Jurkat, Clone E6-1 (cell line): ENCODE measurements at regions not wholly inside any gene's neighbourhood (a gene's known extent, or its start where the extent isn't known, plus 50 kb on each side); places are given as distances from the start of the nearest gene placed in this dataset.
"Not testable (repeated sequence)": the region's sequence is repeated elsewhere in the genome, so short reads cannot be mapped to it uniquely, and the experiment has no call there.

Source experiments
- DNase-seq: peaks from one replicate; pipeline ENCODE4 v3.0.0-alpha.2; 2011; ENCODE audit warnings: low read depth, low spot score
- H3K4me3 ChIP-seq: 2 replicates; pipeline ENCODE4 v1.5.1; 2011; ENCODE audit warnings: mild to moderate bottlenecking, low read length, control low read depth, moderate library complexity

GRCh38 chr7:50858528-50859245 is 76.0 kb upstream of the GRB10 start:
- DNase-seq = no peak
- no peak overlapping the region for H3K4me3 ChIP-seq

- DNase-seq = no peak
Measured at GRCh38 chr7:50857804-50858489, 75.3 kb upstream of the GRB10 start.

GRCh38 chr7:50856806-50857205 is 74.1 kb upstream of the GRB10 start:
- H3K4me3 ChIP-seq = no peak overlapping the region

More at GRCh38 chr7:50857804-50858489, 75.3 kb upstream of the GRB10 start:
- no peak overlapping the region for H3K4me3 ChIP-seq

GRCh38 chr7:50856231-50856630 is 73.5 kb upstream of the GRB10 start:
- DNase-seq = no peak

More at GRCh38 chr7:50856806-50857205, 74.1 kb upstream of the GRB10 start:
- no peak for DNase-seq

GRCh38 chr7:50855526-50855925 is 72.8 kb upstream of the GRB10 start:
- DNase-seq = no peak
- no peak overlapping the region for H3K4me3 ChIP-seq

More at GRCh38 chr7:50856231-50856630, 73.5 kb upstream of the GRB10 start:
- no peak overlapping the region for H3K4me3 ChIP-seq

GRCh38 chr7:50854831-50855230 is 72.1 kb upstream of the GRB10 start:
- H3K4me3 ChIP-seq = no peak overlapping the region
- DNase-seq = no peak

- H3K4me3 ChIP-seq = no peak overlapping the region
- DNase-seq = no peak
Measured at GRCh38 chr7:50854247-50854646, 71.6 kb upstream of the GRB10 start.

GRCh38 chr7:50853311-50853710 is 70.6 kb upstream of the GRB10 start:
- no peak for DNase-seq

GRCh38 chr7:50852901-50853300 is 70.2 kb upstream of the GRB10 start:
- DNase-seq = no peak

More at GRCh38 chr7:50853311-50853710, 70.6 kb upstream of the GRB10 start:
- no peak overlapping the region for H3K4me3 ChIP-seq

GRCh38 chr7:50851891-50852290 is 69.2 kb upstream of the GRB10 start:
- no peak for DNase-seq
- H3K4me3 ChIP-seq = no peak overlapping the region

More at GRCh38 chr7:50852901-50853300, 70.2 kb upstream of the GRB10 start:
- no peak overlapping the region for H3K4me3 ChIP-seq

GRCh38 chr7:50851451-50851850 is 68.8 kb upstream of the GRB10 start:
- DNase-seq = no peak
- H3K4me3 ChIP-seq = no peak overlapping the region

- no peak overlapping the region for H3K4me3 ChIP-seq
- DNase-seq = no peak
Measured at GRCh38 chr7:50849991-50850390, 67.3 kb upstream of the GRB10 start.

- no peak for DNase-seq
- no peak overlapping the region for H3K4me3 ChIP-seq
Measured at GRCh38 chr7:50848203-50848602, 65.5 kb upstream of the GRB10 start.

- not testable (repeated sequence) for H3K4me3 ChIP-seq, DNase-seq
Measured at GRCh38 chr7:50844861-50845260, 62.2 kb upstream of the GRB10 start.

GRCh38 chr7:50842041-50842440 is 59.3 kb upstream of the GRB10 start:
- DNase-seq = no peak
- no peak overlapping the region for H3K4me3 ChIP-seq

- no peak for DNase-seq
- no peak overlapping the region for H3K4me3 ChIP-seq
Measured at GRCh38 chr7:50838675-50839377, 56.1 kb upstream of the GRB10 start.

GRCh38 chr7:50837965-50838364 is 55.3 kb upstream of the GRB10 start:
- H3K4me3 ChIP-seq = no peak overlapping the region
- no peak for DNase-seq

GRCh38 chr7:50836646-50837045 is 54.0 kb upstream of the GRB10 start:
- no peak for DNase-seq
- no peak overlapping the region for H3K4me3 ChIP-seq

- DNase-seq = no peak
- H3K4me3 ChIP-seq = no peak overlapping the region
Measured at GRCh38 chr7:50835156-50835555, 52.5 kb upstream of the GRB10 start.

- no peak overlapping the region for H3K4me3 ChIP-seq
- DNase-seq = no peak
Measured at GRCh38 chr7:50834679-50835078, 52.0 kb upstream of the GRB10 start.
